HepG2 (cell line): ENCODE measurements at regions not wholly inside any gene's neighbourhood (a gene's known extent, or its start where the extent isn't known, plus 50 kb on each side); places are given as distances from the start of the nearest gene placed in this dataset.
A peak's percentile ranks its signal among the peaks of the same experiment; 100 is the strongest.

ENCODE experiments used
- FOSL1 ChIP-seq: sonication (generic); formaldehyde crosslinking; IDR thresholded peaks from 2 replicates; pipeline ENCODE4 v1.9.0; 2021; ENCODE audit warnings: missing genetic modification reagents, borderline replicate concordance
- FOXJ3 ChIP-seq: sonication (generic); formaldehyde crosslinking; IDR thresholded peaks from 2 replicates; pipeline ENCODE4 v1.4.0; 2020; ENCODE audit warnings: missing genetic modification reagents, mild to moderate bottlenecking, borderline replicate concordance
- PCBP2 ChIP-seq: fragments of 200-400 bp; formaldehyde crosslinking; optimal IDR thresholded peaks from 2 replicates; pipeline ENCODE3; 2018; ENCODE audit warnings: low read length, low read depth; ENCODE audit not compliant: poor library complexity, severe bottlenecking
- PHF8 ChIP-seq: sonication (generic); formaldehyde crosslinking; IDR thresholded peaks from 2 replicates; pipeline ENCODE4 v1.5.0; 2020; ENCODE audit warnings: missing genetic modification reagents
- SOX13 ChIP-seq, 3 experiments: fragments of 450-650 bp in 1 of 3; sonication (generic) in 1 of 3; formaldehyde crosslinking in 1 of 3; IDR thresholded peaks in 2 of 3; conservative IDR thresholded peaks in 1 of 3; 2 replicates each; pipeline versions ENCODE4 v1.5.0 to v1.6.1; 2016 to 2020; ENCODE audit warnings: antibody characterized with exemption in 1 of 3, mild to moderate bottlenecking in 1 of 3, missing compliant biosample characterization in 1 of 3, missing genetic modification reagents in 1 of 3, moderate library complexity in 1 of 3
- ZNF556 ChIP-seq: sonication (generic); formaldehyde crosslinking; IDR thresholded peaks from 2 replicates; pipeline ENCODE4 v1.4.0; 2020; ENCODE audit warnings: mild to moderate bottlenecking, missing genetic modification reagents, borderline replicate concordance
- ZNF558 ChIP-seq: sonication (generic); formaldehyde crosslinking; IDR thresholded peaks from 2 replicates; pipeline ENCODE4 v1.9.0; 2022; ENCODE audit warnings: mild to moderate bottlenecking, missing genetic modification reagents, borderline replicate concordance
- ZNF619 ChIP-seq: sonication (generic); formaldehyde crosslinking; IDR thresholded peaks from 2 replicates; pipeline ENCODE4 v1.4.0; 2020; ENCODE audit warnings: mild to moderate bottlenecking, missing genetic modification reagents
- TF ChIP-seq, protein P1 (sequence below): IDR thresholded peaks from 2 replicates; pipeline ENCODE4 v1.6.1; 2016; ENCODE audit warnings: low read depth, missing genetic modification reagents, missing compliant biosample characterization
- TF ChIP-seq, protein P2 (sequence below): sonication (generic); formaldehyde crosslinking; IDR thresholded peaks from 2 replicates; pipeline ENCODE4 v1.4.0; 2020; ENCODE audit warnings: missing genetic modification reagents, borderline replicate concordance
- TF ChIP-seq, protein P3 (sequence below): IDR thresholded peaks from 2 replicates; pipeline ENCODE4 v1.6.1; 2018; ENCODE audit warnings: missing genetic modification reagents

DNA sequence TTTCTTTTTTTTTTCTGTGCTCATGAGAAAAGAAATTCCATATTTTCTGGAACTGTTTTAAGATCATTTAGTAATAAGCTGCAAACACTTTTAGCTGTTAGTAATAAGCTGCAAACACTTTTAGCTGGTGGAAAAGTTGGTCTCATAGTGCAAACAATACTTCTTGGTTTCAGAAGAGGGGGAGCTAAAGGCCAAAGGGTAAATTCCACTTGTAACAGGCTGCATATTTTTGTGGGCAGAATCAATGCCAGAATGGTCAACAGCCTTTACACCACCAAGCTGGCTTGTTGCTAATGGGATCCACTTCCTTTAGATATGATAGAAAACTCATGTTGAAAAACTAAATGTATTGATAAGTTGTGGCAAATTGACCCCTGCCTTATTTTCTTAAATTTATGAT, 356.8 kb downstream of the NR4A2 start (continued):
- TF ChIP-seq, protein P1, sequence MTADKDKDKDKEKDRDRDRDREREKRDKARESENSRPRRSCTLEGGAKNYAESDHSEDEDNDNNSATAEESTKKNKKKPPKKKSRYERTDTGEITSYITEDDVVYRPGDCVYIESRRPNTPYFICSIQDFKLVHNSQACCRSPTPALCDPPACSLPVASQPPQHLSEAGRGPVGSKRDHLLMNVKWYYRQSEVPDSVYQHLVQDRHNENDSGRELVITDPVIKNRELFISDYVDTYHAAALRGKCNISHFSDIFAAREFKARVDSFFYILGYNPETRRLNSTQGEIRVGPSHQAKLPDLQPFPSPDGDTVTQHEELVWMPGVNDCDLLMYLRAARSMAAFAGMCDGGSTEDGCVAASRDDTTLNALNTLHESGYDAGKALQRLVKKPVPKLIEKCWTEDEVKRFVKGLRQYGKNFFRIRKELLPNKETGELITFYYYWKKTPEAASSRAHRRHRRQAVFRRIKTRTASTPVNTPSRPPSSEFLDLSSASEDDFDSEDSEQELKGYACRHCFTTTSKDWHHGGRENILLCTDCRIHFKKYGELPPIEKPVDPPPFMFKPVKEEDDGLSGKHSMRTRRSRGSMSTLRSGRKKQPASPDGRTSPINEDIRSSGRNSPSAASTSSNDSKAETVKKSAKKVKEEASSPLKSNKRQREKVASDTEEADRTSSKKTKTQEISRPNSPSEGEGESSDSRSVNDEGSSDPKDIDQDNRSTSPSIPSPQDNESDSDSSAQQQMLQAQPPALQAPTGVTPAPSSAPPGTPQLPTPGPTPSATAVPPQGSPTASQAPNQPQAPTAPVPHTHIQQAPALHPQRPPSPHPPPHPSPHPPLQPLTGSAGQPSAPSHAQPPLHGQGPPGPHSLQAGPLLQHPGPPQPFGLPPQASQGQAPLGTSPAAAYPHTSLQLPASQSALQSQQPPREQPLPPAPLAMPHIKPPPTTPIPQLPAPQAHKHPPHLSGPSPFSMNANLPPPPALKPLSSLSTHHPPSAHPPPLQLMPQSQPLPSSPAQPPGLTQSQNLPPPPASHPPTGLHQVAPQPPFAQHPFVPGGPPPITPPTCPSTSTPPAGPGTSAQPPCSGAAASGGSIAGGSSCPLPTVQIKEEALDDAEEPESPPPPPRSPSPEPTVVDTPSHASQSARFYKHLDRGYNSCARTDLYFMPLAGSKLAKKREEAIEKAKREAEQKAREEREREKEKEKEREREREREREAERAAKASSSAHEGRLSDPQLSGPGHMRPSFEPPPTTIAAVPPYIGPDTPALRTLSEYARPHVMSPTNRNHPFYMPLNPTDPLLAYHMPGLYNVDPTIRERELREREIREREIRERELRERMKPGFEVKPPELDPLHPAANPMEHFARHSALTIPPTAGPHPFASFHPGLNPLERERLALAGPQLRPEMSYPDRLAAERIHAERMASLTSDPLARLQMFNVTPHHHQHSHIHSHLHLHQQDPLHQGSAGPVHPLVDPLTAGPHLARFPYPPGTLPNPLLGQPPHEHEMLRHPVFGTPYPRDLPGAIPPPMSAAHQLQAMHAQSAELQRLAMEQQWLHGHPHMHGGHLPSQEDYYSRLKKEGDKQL: no peak
- TF ChIP-seq, protein P2, sequence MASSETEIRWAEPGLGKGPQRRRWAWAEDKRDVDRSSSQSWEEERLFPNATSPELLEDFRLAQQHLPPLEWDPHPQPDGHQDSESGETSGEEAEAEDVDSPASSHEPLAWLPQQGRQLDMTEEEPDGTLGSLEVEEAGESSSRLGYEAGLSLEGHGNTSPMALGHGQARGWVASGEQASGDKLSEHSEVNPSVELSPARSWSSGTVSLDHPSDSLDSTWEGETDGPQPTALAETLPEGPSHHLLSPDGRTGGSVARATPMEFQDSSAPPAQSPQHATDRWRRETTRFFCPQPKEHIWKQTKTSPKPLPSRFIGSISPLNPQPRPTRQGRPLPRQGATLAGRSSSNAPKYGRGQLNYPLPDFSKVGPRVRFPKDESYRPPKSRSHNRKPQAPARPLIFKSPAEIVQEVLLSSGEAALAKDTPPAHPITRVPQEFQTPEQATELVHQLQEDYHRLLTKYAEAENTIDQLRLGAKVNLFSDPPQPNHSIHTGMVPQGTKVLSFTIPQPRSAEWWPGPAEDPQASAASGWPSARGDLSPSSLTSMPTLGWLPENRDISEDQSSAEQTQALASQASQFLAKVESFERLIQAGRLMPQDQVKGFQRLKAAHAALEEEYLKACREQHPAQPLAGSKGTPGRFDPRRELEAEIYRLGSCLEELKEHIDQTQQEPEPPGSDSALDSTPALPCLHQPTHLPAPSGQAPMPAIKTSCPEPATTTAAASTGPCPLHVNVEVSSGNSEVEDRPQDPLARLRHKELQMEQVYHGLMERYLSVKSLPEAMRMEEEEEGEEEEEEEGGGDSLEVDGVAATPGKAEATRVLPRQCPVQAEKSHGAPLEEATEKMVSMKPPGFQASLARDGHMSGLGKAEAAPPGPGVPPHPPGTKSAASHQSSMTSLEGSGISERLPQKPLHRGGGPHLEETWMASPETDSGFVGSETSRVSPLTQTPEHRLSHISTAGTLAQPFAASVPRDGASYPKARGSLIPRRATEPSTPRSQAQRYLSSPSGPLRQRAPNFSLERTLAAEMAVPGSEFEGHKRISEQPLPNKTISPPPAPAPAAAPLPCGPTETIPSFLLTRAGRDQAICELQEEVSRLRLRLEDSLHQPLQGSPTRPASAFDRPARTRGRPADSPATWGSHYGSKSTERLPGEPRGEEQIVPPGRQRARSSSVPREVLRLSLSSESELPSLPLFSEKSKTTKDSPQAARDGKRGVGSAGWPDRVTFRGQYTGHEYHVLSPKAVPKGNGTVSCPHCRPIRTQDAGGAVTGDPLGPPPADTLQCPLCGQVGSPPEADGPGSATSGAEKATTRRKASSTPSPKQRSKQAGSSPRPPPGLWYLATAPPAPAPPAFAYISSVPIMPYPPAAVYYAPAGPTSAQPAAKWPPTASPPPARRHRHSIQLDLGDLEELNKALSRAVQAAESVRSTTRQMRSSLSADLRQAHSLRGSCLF: no peak
- 0 out of 2 replicates have a peak, but pooled peaks have one; percentile 27 for TF ChIP-seq SOX13 (IDR thresholded peaks at IDR 0.05)
- peak in 1 of 2 experiments; percentile 92; a peak in 2 of 4 replicates for TF ChIP-seq SOX13 (CRISPR knock-in tag; conservative IDR thresholded peaks at IDR 0.05 in 1 of 2, IDR thresholded peaks at IDR 0.05 in 1 of 2)
- peak; percentile 47; the same call in 1 of the 2 replicates for TF ChIP-seq ZNF556 (CRISPR knock-in tag)
- TF ChIP-seq ZNF558 (CRISPR knock-in tag): no peak
- TF ChIP-seq FOXJ3 (CRISPR knock-in tag): peak; percentile 87; the same call in 1 of the 2 replicates
- no peak for TF ChIP-seq PHF8 (CRISPR knock-in tag)
- no peak for TF ChIP-seq PCBP2
- no peak for TF ChIP-seq ZNF619 (CRISPR knock-in tag)
- no peak for TF ChIP-seq FOSL1 (CRISPR knock-in tag)
- TF ChIP-seq, protein P3, sequence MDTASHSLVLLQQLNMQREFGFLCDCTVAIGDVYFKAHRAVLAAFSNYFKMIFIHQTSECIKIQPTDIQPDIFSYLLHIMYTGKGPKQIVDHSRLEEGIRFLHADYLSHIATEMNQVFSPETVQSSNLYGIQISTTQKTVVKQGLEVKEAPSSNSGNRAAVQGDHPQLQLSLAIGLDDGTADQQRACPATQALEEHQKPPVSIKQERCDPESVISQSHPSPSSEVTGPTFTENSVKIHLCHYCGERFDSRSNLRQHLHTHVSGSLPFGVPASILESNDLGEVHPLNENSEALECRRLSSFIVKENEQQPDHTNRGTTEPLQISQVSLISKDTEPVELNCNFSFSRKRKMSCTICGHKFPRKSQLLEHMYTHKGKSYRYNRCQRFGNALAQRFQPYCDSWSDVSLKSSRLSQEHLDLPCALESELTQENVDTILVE (CRISPR knock-in tag): no peak
